ENCODE measurements at regions not wholly inside any gene's neighbourhood (a gene's known extent, or its start where the extent isn't known, plus 50 kb on each side); places are given as distances from the start of the nearest gene placed in this dataset.

DNA sequence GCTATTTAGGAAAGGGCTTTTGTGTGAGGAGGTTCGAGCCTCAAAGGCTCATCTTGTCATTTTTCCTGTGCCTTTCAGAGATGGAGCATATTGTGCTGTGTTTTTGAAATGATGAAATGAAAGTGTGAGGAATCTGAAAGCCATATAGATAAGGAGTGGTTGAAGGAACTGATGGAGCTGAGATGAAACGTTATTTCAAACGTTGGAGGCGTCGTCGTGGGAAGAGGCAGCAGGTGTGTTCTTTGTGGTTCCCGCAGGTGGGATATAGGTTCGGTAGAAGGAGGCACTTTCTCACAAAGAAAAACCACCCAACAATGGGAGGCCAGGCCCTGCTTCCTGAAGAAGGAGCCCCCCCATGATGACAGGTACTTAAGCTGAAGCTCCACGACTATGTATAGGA is 83.2 kb upstream of the SNAP25 start:
- no peak for DNase-seq (ENCODE audit: low read depth in 2 of 2)
- Histone ChIP-seq H3K4me2 (ENCODE audit: extremely low read depth, insufficient read depth, low read length) (no peak overlapping the region), H3K36me3 (ENCODE audit: control insufficient read depth, insufficient read depth, low read length) (no peaks in the 10 kb centered on the region), H4K20me1 (ENCODE audit: control insufficient read depth, extremely low read depth, insufficient read depth, low read length) (no peaks in the 10 kb centered on the region), H3K4me3 (replicated peaks in 1 of 4; ENCODE audit: control extremely low read depth in 1 of 4, insufficient read depth in 1 of 4, low read depth in 3 of 4, low read length in 4 of 4) (no peak overlapping the region), H3K79me2 (ENCODE audit: control insufficient read depth, insufficient read depth, low read length) (no peaks in the 10 kb centered on the region), H3K27me3 (ENCODE audit: control insufficient read depth, insufficient read depth, low read length) (peaks cover under 1% of the 10 kb centered on the region), H3K9ac (ENCODE audit: insufficient read depth, low read length) (no peak overlapping the region), H3K9me3 (ENCODE audit: control insufficient read depth, insufficient read depth, low read depth, low read length) (no peaks in the 10 kb centered on the region), H3K4me1 (ENCODE audit: control insufficient read depth, extremely low read depth, insufficient read depth, low read length) (no peaks in the 10 kb centered on the region), H3K27ac (ENCODE audit: insufficient read depth, low read length) (no peak overlapping the region), H2AFZ (ENCODE audit: low read length) (no peak overlapping the region)
- no peak for TF ChIP-seq EZH2 (IDR thresholded peaks at IDR 0.05; ENCODE audit: low read length, missing control alignments)
- TF ChIP-seq, protein P1, sequence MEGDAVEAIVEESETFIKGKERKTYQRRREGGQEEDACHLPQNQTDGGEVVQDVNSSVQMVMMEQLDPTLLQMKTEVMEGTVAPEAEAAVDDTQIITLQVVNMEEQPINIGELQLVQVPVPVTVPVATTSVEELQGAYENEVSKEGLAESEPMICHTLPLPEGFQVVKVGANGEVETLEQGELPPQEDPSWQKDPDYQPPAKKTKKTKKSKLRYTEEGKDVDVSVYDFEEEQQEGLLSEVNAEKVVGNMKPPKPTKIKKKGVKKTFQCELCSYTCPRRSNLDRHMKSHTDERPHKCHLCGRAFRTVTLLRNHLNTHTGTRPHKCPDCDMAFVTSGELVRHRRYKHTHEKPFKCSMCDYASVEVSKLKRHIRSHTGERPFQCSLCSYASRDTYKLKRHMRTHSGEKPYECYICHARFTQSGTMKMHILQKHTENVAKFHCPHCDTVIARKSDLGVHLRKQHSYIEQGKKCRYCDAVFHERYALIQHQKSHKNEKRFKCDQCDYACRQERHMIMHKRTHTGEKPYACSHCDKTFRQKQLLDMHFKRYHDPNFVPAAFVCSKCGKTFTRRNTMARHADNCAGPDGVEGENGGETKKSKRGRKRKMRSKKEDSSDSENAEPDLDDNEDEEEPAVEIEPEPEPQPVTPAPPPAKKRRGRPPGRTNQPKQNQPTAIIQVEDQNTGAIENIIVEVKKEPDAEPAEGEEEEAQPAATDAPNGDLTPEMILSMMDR (conservative IDR thresholded peaks at IDR 0.05 in 1 of 2, IDR thresholded peaks at IDR 0.05 in 1 of 2; ENCODE audit: low read depth in 1 of 2, low read length in 2 of 2): no peak

DNA sequence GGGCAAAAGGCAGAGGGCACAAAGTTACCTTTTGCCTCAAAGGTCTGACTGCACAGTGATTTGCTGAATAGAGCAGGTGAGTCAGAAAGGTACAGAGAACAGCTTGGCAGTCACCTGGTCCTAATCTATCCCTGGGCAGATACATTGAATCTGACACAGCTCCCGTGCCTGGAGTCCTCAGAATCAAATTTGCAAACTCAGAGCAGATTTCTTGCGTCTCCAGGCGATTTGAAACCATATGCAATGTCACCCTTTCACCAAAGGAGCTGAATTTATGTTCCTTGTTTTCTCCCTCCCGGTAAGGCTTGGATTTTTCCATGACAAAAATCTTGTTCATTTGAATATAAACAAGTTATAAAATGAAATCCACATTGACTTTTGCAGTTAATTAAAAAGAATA is 81.6 kb upstream of the SNAP25 start:
- H3K4me2 ChIP-seq (ENCODE audit: extremely low read depth, insufficient read depth, low read length): no peak overlapping the region
- no peak overlapping the region for H2AFZ ChIP-seq (ENCODE audit: low read length)
- TF ChIP-seq, protein P1 (conservative IDR thresholded peaks at IDR 0.05 in 1 of 2, IDR thresholded peaks at IDR 0.05 in 1 of 2; ENCODE audit: low read depth in 1 of 2, low read length in 2 of 2): no peak
- no peak for TF ChIP-seq EZH2 (IDR thresholded peaks at IDR 0.05; ENCODE audit: low read length, missing control alignments)
- H3K4me1 ChIP-seq (ENCODE audit: control insufficient read depth, extremely low read depth, insufficient read depth, low read length): no peaks in the 10 kb centered on the region
- H3K9me3 ChIP-seq (ENCODE audit: control insufficient read depth, insufficient read depth, low read depth, low read length): no peaks in the 10 kb centered on the region
- no peak overlapping the region for H3K9ac ChIP-seq (ENCODE audit: insufficient read depth, low read length)
- H3K27me3 ChIP-seq (ENCODE audit: control insufficient read depth, insufficient read depth, low read length): peaks cover 4% of the 10 kb centered on the region
- DNase-seq (ENCODE audit: low read depth in 2 of 2): no peak
- H3K79me2 ChIP-seq (ENCODE audit: control insufficient read depth, insufficient read depth, low read length): no peaks in the 10 kb centered on the region
- H3K4me3 ChIP-seq (replicated peaks in 1 of 4; ENCODE audit: control extremely low read depth in 1 of 4, insufficient read depth in 1 of 4, low read depth in 3 of 4, low read length in 4 of 4): no peak overlapping the region
- no peaks in the 10 kb centered on the region for H4K20me1 ChIP-seq (ENCODE audit: control insufficient read depth, extremely low read depth, insufficient read depth, low read length)
- H3K27ac ChIP-seq (ENCODE audit: insufficient read depth, low read length): no peak overlapping the region
- no peaks in the 10 kb centered on the region for H3K36me3 ChIP-seq (ENCODE audit: control insufficient read depth, insufficient read depth, low read length)

DNA sequence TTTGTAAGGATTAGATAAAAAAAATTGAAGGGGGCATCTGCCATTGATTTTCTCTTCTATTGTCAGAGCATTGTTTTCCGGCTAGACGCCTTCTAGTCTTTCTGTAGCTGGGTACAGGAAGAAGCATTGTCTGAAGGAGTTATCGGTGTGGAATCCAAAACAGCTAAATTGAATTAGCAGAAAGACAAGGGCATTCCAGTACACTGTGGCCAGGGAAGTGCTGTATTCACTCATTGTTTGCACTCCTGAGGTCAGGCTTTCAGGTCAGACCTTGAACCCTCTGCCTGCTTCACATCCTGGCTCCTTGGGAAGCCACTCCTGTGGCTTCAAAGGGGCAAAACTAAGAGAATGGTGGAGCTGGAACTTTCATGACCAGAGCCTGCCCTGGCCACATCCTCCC is 81.1 kb upstream of the SNAP25 start:
- no peak overlapping the region for H2AFZ ChIP-seq (ENCODE audit: low read length)
- H3K79me2 ChIP-seq (ENCODE audit: control insufficient read depth, insufficient read depth, low read length): no peaks in the 10 kb centered on the region
- H3K4me3 ChIP-seq (replicated peaks in 1 of 4; ENCODE audit: control extremely low read depth in 1 of 4, insufficient read depth in 1 of 4, low read depth in 3 of 4, low read length in 4 of 4): no peak overlapping the region
- H3K4me1 ChIP-seq (ENCODE audit: control insufficient read depth, extremely low read depth, insufficient read depth, low read length): no peaks in the 10 kb centered on the region
- no peak overlapping the region for H3K9ac ChIP-seq (ENCODE audit: insufficient read depth, low read length)
- peak in 1 of 2 donors; percentile 6 for DNase-seq (ENCODE audit: low read depth in 2 of 2)
- no peak overlapping the region for H3K4me2 ChIP-seq (ENCODE audit: extremely low read depth, insufficient read depth, low read length)
- H4K20me1 ChIP-seq (ENCODE audit: control insufficient read depth, extremely low read depth, insufficient read depth, low read length): no peaks in the 10 kb centered on the region
- no peaks in the 10 kb centered on the region for H3K36me3 ChIP-seq (ENCODE audit: control insufficient read depth, insufficient read depth, low read length)
- no peaks in the 10 kb centered on the region for H3K9me3 ChIP-seq (ENCODE audit: control insufficient read depth, insufficient read depth, low read depth, low read length)
- TF ChIP-seq, protein P1 (conservative IDR thresholded peaks at IDR 0.05 in 1 of 2, IDR thresholded peaks at IDR 0.05 in 1 of 2; ENCODE audit: low read depth in 1 of 2, low read length in 2 of 2): no peak
- no peak for TF ChIP-seq EZH2 (IDR thresholded peaks at IDR 0.05; ENCODE audit: low read length, missing control alignments)
- H3K27me3 ChIP-seq (ENCODE audit: control insufficient read depth, insufficient read depth, low read length): peaks cover 4% of the 10 kb centered on the region
- no peak overlapping the region for H3K27ac ChIP-seq (ENCODE audit: insufficient read depth, low read length)
